ENCODE measurements at regions not wholly inside any gene's neighbourhood (a gene's known extent, or its start where the extent isn't known, plus 50 kb on each side); places are given as distances from the start of the nearest gene placed in this dataset.

- Histone ChIP-seq H3K36me3 (ENCODE audit: insufficient read depth) (no peaks in the 10 kb centered on the region), H3K9ac (no peak overlapping the region), H3K4me2 (no peak overlapping the region), H3K27me3 (ENCODE audit: insufficient read depth, low read depth) (no peaks in the 10 kb centered on the region), H3K4me3 (IDR thresholded peaks at IDR 0.05; ENCODE audit: insufficient read depth, low read depth, low read length) (no peak overlapping the region), H4K20me1 (ENCODE audit: insufficient read depth) (no peaks in the 10 kb centered on the region), H3K27ac (no peak overlapping the region), H2AFZ (ENCODE audit: low read depth) (no peak overlapping the region), H3K79me2 (ENCODE audit: insufficient read depth, low read depth) (no peaks in the 10 kb centered on the region), H3K4me1 (ENCODE audit: low read depth, poor library complexity, severe bottlenecking) (no peaks in the 10 kb centered on the region)
- TF ChIP-seq CTCF (conservative IDR thresholded peaks at IDR 0.05; ENCODE audit: low read depth, low read length) = no peak
Observed at GRCh38 chr5:76000582-76000981, 82.6 kb upstream of the SV2C start.

GRCh38 chr5:75993643-75994520 lies 89.3 kb upstream of the SV2C start:
- Histone ChIP-seq H3K27me3 (ENCODE audit: insufficient read depth, low read depth) (no peaks in the 10 kb centered on the region), H3K36me3 (ENCODE audit: insufficient read depth) (no peaks in the 10 kb centered on the region), H3K4me2 (no peak overlapping the region), H3K79me2 (ENCODE audit: insufficient read depth, low read depth) (no peaks in the 10 kb centered on the region), H3K4me3 (IDR thresholded peaks at IDR 0.05; ENCODE audit: insufficient read depth, low read depth, low read length) (no peak overlapping the region), H3K4me1 (ENCODE audit: low read depth, poor library complexity, severe bottlenecking) (no peaks in the 10 kb centered on the region), H3K27ac (no peak overlapping the region), H4K20me1 (ENCODE audit: insufficient read depth) (no peaks in the 10 kb centered on the region), H3K9ac (no peak overlapping the region), H2AFZ (ENCODE audit: low read depth) (no peak overlapping the region)
- no peak for TF ChIP-seq CTCF (conservative IDR thresholded peaks at IDR 0.05; ENCODE audit: low read depth, low read length)

- no peak overlapping the region for H3K4me2 ChIP-seq
- no peaks in the 10 kb centered on the region for H4K20me1 ChIP-seq (ENCODE audit: insufficient read depth)
- no peak overlapping the region for H2AFZ ChIP-seq (ENCODE audit: low read depth)
- H3K27me3 ChIP-seq (ENCODE audit: insufficient read depth, low read depth) = no peaks in the 10 kb centered on the region
- H3K9ac ChIP-seq = no peak overlapping the region
- H3K79me2 ChIP-seq (ENCODE audit: insufficient read depth, low read depth) = no peaks in the 10 kb centered on the region
- H3K4me3 ChIP-seq (IDR thresholded peaks at IDR 0.05; ENCODE audit: insufficient read depth, low read depth, low read length) = no peak overlapping the region
- TF ChIP-seq CTCF (conservative IDR thresholded peaks at IDR 0.05; ENCODE audit: low read depth, low read length) = no peak
- no peaks in the 10 kb centered on the region for H3K4me1 ChIP-seq (ENCODE audit: low read depth, poor library complexity, severe bottlenecking)
- no peak overlapping the region for H3K27ac ChIP-seq
- H3K36me3 ChIP-seq (ENCODE audit: insufficient read depth) = no peaks in the 10 kb centered on the region
Observed at GRCh38 chr5:75993183-75993582, 90.0 kb upstream of the SV2C start.

DNA sequence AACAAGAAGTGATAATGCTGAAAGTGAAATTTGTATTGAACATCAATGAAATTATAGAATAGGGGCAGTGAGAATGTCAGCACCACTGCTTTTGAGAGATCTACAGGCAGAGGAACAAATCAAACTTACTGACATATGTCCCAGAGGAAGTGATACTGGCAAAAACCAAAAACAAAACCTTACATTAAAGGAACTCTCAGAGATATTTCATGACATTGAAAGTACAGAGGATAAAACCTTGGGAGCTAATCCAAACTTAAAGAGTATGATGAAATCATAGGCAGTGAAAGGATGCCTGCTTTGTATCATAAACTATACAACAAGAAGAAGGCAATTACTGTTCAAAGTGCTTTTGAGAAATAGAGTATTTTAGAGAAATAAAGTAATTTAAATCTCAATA lies 90.4 kb upstream of the SV2C start:
- no peaks in the 10 kb centered on the region for H3K27me3 ChIP-seq (ENCODE audit: insufficient read depth, low read depth)
- no peak overlapping the region for H3K27ac ChIP-seq
- no peak overlapping the region for H3K4me2 ChIP-seq
- no peak overlapping the region for H3K4me3 ChIP-seq (IDR thresholded peaks at IDR 0.05; ENCODE audit: insufficient read depth, low read depth, low read length)
- no peak for TF ChIP-seq CTCF (conservative IDR thresholded peaks at IDR 0.05; ENCODE audit: low read depth, low read length)
- H3K79me2 ChIP-seq (ENCODE audit: insufficient read depth, low read depth) = no peaks in the 10 kb centered on the region
- H3K9ac ChIP-seq = no peak overlapping the region
- H4K20me1 ChIP-seq (ENCODE audit: insufficient read depth) = no peaks in the 10 kb centered on the region
- H2AFZ ChIP-seq (ENCODE audit: low read depth) = no peak overlapping the region
- no peaks in the 10 kb centered on the region for H3K4me1 ChIP-seq (ENCODE audit: low read depth, poor library complexity, severe bottlenecking)
- no peaks in the 10 kb centered on the region for H3K36me3 ChIP-seq (ENCODE audit: insufficient read depth)
